GM18508 (cell line): ENCODE measurements at regions not wholly inside any gene's neighbourhood (a gene's known extent, or its start where the extent isn't known, plus 50 kb on each side); places are given as distances from the start of the nearest gene placed in this dataset.

Experiments used
- ATAC-seq: cut with Tn5 transposase; IDR thresholded peaks from one replicate; pipeline ENCODE4 v1.9.1; 2021; ENCODE audit warnings: moderate number of reproducible peaks; ENCODE audit not compliant: insufficient read depth, unreplicated experiment

DNA sequence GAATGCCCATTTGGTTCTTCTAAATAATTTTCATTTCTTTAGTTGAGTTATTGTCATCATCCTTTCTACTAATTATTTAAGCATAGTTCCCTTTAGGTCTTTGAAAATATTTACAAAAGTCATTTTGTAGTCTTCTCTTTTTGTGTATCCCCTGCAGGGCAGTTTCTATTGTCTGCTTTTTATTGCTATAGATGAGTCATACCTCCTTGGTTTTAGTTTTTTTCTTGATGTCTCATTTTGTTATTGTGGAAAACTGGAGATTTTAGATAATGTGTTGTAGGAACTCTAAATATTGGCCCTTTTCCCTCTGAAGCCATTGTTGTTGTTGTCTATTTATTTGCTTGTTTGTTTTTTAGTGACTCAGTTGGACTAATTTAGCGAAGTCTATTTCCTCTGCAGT, 387.9 kb downstream of the NUF2 start:
- no peak for ATAC-seq

DNA sequence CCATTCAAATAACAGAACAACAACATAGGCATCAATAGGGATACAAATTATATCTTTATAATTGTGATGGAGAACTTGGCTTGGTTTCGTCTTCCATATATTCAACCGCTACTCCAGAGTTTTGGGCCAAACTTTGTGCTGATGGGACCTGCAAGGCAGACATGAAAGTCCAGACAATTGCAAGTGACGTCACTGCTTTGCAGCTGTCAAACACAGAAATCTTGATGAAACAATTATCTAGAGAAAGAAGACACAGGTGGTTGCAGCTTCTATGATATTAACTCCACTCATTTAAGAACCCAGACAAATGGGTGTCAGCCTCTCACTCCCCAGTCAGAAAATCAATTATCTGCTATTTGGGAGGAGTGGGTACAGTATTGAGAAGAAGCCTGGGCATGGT, 390.6 kb downstream of the NUF2 start:
- ATAC-seq = no peak

DNA sequence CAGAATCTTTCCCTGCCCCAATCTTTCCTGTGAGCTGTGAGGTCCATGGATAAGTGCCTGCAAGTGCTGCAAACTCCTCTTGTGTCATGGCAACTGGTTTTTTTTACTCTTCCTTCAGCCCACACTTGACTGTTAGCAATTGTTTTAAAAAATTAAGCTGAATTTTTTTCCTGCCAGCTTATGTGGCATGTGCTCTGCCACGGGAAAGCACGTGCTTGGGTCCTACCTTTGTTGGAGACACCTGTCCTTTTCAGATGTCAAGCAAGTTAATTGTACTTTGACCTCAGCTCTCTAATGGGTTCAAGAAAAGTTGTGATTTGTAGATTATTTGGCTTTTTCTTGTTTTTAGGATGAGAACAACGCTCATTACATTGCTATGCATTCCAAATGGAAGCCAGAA, 398.5 kb downstream of the NUF2 start:
- no peak for ATAC-seq

DNA sequence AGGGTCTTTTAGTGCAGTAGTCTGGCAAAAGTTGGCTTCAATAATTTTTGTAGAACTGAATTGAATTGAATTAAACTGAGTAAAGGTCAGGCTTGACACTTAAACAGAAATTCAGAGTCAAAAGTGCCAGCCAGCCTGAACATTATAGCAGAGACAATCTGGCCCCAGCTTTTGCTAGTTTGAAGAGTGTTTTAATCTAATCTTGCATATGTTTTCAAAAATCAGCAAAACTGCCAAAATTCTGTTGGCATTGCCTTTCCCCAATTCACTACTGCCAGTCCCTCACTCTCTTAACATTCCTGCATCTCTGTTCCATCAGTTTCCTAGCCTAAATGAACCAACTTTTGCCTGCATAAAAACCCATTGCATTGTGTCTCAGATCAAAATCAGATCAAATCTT, 403.8 kb downstream of the NUF2 start:
- ATAC-seq = no peak

DNA sequence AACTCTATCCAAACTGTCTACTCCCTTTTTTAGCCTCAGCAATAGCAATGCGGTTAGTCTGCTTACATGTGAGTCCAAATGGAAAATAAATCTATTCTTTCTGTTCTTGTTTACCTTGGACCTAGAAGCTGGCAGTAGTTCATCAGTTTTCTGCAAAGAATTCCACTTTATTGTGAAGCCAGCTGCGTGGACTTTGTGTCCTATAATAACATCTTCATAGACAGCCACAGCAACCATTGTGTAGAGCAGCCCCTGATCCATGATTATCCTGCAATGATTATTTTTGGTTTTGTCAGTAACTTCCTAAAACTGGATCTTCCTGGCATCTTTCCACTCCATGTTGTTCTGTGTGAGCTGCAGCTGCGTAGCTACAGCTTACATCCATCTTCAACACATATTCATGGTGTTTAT, 408.7 kb downstream of the NUF2 start:
- no peak for ATAC-seq

DNA sequence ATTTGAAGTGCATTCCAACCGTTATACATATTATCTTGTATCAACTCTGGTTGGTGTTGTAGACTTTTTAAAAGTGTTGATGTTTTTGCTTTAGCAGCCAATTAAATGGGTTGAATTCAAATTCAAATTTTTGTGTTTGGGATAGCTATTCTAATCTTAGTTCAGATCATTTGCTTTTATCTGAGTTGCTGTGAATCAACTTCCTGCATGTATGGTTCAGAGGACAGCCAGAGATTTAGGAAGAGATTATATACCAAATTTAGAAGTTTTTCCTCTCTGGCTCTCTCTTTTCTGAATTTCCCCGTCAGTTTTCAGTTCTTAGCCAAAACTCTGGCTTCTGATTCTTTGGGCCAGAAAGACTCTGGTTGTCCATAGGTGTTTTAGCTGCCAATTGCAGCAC, 415.5 kb downstream of the NUF2 start:
- ATAC-seq = no peak

DNA sequence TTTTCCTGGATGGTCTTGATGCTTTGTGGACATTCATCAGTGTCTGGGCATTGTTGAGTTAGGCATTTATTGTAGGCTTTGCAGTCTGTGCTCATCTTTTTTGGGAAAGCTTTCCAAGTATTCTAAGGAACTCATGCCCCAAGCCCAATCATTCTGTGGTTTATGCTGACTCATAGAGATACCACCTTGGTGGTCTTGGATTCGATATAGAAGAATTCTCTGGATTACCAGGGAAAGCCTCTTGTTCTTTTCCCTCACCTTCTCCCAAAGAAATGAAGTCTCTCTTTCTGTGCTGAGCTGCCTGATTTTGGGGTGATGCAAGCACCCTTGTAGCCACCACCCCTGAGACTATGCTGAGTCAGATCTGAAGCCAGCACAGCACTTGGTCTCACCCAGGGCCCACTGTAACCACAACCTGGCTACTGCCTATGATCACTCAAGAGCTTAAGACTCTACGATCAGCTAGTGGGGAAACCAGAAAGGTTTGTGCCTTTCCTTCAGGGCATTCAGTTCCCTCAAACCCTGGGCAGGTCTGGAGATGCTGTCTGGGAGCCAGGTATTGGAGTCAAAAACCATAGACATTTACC, 422.6 kb downstream of the NUF2 start:
- no peak for ATAC-seq

DNA sequence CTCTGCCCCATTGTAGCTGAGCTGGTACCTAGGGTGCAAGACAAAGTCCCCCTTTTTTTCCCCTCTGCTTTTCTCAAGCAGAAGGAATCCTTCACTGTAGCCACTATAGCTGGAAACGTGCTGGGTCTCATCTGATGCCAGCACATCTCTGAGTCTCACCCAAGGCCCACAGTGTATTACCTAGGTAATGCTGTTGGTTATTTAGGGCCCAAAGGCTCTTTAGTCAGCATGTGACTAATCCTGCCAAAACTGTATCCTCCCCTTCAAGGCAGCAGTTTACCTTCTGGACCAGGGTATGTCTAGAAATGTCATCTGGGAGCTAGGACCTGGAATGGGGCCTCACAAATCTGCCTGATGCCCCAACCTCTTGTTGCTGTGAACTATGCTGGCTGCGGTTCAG, 423.4 kb downstream of the NUF2 start:
- no peak for ATAC-seq

DNA sequence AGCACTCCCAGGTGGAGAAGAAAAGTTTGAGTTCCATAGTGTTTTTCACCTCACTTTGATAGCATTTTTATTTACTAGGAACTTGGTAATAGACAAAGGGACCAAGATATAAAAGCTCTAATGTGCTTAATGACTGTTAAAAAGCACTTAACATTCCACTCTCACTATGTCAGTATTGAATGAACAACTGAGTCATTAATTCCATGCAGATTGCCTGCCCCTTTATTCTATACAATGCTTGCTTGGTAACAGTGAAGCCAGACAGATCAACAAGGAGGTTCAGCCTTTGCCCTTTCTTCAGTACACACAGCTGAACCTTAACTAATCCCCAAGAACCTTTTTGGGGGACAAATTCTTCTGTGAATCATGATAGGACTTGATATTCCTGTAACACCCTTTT, 425.5 kb downstream of the NUF2 start:
- no peak for ATAC-seq

DNA sequence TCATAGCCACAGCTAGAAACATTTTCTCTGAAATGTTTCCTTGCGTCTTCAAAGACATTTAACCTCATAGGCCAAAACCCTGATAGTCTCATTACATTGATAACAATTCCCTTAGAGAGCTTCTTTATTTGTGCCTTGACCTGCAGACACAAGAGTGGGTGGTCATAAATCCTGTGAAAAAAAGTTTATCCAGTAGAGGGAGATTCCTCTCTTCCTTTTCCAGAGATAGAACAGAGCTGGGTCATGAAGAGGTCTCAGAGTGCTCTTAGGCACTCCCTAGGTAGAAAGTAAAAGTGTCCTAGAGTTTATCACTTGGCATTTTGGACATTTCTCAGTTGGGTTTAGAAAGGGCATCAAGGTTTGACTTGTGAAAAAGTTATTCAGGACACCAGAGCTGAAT, 426.1 kb downstream of the NUF2 start:
- no peak for ATAC-seq

DNA sequence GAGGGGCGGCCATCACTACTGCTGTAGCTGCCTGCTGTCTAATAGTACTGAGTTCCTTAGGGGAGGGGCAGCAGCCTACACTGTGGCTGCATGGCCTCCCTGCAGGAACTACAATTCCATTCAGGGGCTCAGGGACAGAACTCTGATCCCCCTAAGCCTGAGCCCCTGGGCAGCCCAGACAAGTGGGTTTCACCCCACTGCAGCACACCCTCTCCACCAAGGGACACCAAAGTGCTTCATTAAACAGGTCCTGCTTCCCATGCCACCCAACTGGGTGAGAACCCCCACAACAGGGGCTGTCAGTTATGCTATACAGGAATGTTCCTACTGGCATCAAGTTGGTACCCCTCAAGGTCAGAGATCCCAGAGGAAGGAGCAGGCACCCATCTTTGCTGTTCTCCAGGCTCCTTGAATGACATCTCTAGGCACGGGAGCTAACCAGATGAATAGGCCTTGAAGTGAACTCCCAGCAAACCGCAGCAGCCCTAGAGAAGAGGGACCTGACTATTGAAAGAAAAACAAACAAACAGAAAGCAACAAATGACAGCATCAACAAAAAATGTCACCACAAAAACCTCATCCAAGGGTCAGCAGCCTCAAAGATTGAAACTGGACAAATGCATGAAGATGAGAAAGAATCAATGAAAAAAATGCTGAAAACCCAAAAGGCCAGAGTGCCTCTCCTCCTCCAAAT, 437.4 kb downstream of the NUF2 start:
- no peak for ATAC-seq

DNA sequence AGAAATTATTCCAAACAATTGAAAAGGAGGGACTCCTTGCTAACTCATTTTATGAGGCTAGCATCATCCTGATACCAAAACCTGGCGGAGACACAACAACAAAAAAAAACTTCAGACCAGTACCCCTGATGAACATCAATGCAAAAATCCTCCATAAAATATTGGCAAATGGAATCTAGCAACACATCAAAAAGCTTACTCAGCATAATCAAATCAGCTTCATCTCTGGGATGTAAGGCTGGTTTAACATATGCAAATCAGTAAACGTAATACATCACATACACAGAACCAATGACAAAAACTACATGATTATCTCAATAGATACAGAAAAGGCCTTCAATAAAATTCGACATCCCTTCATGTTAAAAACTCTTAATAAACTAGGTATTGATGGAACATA, 440.1 kb downstream of the NUF2 start:
- no peak for ATAC-seq

DNA sequence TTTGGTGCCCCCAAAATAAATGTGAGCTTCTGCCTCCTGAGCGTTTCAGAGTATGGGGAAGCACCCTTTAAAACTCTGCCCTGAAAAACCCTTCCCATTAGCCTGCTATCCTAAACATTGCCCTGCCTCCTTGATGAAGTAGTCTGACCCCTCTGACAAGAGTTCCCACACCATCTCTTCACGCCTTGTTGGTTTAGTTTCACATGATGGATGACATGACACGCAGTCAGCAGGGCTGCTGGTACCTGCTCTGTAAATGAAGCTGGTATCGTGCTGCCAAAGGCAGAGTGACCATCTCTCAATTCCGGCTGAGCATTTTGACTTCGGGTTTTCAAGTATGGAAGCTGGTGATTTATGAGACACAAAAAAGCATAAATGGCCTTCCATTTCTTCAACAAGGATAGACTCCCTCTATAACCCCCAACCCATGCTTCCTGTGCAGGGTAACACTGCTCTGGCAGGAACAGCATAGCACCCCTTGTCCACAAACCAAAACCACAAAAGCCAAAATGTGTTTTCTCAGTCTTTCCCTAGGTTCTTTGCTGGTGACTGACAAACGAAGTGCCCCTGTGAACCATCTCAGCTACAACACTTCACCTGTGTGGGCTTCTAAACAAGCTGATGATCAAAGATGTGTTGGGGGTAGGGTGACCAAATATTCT, 444.6 kb downstream of the NUF2 start:
- no peak for ATAC-seq

DNA sequence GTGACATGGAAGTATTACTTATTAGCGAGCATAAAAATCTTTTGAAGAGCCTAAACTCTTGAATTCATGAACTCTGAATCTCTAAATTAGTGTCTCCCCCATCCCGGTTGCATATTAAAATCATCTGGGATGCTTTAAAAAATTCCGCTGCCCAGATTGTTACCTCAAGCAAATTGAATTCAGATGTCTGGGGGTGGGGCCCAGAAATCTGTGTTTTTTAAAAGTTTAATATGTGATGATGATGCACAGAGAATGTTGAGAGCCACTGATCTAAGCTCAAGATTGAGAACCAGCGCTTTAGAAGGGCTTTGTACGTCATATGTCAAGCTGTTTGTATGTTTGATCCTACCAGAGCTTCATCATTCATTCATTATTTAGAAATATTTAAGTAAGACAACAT, 446.8 kb downstream of the NUF2 start:
- no peak for ATAC-seq

DNA sequence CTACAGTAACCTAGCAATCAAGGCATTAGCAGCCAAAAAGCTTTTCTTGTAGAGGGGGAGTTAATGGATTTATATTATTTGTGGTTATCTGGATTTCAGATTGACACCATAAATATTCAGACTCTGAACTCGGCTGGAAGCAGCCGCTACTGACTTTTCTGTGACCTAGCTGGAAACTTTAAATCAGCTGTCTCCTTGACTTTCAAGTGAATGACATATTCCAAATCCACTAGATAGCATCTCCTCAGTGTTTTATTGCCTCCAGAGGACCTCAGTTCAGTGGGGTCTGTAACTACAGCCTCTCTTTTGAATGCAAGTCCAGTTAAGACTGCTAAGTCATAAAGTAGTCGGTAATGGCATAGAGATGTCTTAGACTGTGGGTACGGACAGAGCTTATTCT, 448.5 kb downstream of the NUF2 start:
- ATAC-seq = no peak

DNA sequence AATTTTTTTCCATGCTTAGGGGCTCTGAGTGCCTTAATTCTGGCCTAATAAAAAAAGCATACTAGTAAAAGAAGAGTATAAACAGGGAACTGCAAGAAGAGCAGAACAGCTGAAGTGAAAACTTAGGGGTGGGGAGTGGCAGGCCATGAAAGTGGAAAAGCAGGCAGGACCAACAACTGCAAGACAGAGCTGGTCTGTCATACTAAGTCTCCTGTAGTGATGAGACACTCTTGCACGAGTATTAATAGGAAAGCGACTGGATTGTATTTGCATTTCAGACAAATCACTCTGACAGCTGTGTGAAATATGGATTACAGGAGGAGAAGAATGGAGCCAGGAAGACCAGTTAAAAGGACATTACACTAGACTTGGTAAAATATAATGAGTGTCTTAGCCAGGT, 449.9 kb downstream of the NUF2 start:
- no peak for ATAC-seq

DNA sequence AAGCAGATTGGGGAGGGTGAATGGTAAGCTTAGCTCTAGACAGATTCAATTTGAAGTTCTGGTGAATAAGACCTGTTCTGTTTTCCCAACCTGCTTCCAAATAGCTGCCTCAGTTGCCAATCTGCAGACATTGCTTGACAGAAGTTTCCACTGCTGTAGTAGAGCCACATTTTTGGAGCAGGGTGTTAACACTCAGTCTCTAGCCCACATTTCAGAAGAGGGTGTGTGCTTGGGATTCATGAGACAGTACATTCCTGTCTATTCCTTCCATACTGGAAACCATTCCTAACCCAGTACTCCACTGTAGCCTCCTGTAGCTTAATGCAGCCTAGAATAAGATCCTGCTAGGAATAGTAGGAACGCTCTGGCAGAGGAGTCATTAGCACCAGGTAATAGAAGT, 450.5 kb downstream of the NUF2 start:
- ATAC-seq = no peak

DNA sequence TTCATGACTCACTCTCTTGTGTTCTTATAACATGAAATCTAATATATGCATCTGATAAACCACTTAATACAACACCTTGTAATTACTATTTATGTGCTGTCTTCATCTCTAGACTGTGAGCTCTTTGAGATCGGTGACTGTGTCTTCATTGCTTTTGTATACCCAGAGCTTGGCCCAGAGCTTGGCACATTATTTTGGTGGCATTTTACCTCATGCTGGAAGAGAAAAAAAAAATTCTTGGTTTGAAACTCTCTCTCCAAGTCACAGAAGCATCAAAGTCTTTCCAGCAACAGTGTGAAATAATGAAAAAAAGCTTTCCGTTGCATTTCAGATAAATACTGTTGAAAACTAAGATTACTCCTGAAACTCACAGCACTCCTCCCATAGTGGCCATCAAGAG, 451.6 kb downstream of the NUF2 start:
- no peak for ATAC-seq

DNA sequence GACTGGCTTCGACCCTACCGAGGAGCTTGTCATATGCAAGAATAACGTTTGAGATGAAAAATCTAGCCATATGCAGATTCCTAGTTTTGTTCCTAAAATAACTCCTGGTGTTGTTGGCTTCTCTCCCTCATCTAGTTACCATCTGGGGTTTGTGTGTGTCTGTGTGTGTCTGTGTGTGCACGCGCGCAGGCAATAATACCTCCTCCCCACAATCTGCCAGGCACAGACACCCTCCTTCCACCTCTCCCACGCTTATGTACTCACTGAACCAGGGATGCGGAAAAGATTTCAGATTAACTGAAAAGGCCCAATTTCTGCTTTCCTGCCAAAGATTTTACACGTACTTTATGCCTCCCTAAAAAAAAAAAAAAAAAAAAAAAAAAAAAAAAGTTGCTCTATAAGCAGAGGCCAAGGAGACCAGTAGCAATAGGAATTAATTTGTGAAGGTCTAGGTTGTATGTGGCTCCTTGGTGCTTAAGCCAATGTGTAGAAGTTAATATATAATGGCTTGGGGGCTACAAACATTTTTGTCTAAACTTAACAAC, 452.7 kb downstream of the NUF2 start:
- ATAC-seq = no peak

DNA sequence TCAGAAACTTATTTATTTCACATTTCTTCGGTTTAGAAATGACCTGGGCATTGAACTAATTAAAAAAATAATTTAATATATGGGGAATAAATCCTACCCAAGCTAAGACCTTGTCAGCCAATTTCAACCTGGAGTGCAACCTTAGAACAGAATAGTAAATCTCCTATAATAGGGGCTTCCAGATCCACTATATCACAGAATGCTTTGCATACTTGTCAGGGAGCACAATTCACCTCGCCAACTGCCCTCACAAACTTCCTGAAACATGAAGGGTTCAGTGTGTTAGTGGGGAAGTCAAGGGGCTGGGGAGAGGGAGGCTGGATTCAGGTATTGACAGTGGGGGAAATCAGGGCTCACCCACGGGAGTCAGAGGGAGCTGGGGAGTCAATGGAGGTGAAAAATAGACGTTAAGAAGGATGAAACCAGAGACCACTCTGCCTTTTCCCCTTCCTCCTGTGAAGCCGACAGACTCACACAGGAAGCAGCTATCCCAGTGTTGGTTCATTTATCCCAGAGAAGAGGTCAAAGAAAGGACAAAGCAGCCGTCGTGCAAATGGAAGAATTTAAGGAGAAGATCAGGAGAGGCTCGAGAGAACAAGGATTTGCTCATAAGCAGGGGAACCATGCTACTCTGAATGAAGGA, 453.3 kb downstream of the NUF2 start:
- ATAC-seq = no peak

DNA sequence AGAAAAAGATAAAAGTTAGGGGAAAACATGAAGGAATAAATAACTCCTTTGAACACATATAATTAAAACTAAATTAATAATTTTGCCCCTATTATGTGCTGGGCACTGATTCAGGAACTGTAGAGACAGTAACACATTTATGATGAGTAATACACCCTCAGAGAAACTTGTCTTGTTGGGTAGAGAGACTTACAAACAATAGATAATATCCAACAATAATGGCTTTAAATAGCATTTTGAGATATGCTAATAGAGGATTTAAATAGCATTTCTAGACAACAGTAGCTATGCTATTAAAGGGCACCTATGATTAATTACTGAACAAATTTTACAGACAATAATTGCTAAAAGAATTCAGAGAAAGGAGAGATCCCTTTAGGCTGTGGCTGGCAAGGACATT, 455.5 kb downstream of the NUF2 start:
- no peak for ATAC-seq
